NCI-H2107 (cell line): ENCODE measurements at regions not wholly inside any gene's neighbourhood (a gene's known extent, or its start where the extent isn't known, plus 50 kb on each side); places are given as distances from the start of the nearest gene placed in this dataset.
"Not testable (repeated sequence)": the region's sequence is repeated elsewhere in the genome, so short reads cannot be mapped to it uniquely, and the experiment has no call there.

Experiments
- DNase-seq: peaks from one replicate; lab custom pipeline; 2025; lab: John Stamatoyannopoulos, UW

DNA sequence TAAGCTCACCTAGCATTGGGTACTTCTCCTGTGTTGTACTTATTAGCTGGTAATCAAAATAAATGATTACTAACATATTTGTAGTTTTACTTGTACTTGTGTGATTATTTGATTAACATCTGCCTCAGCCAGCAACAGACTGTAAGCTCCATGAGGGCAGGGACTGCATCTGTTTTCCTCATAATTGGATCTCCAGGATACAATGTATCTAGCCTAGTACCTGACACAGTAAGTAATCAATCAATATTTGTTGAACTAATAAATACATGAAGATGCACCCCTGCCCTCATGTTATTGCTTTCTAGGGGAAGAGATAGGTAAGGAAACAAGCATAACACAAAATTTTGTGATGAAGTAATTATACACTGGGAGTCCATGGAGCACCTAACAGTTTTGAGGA, 101.5 kb downstream of the TENT5C start:
- DNase-seq = no peak

GRCh38 chr1:117708323-117709248, 102.7 kb downstream of the TENT5C start:
- DNase-seq = no peak

- DNase-seq = no peak
Observed at GRCh38 chr1:117709249-117709691, 103.4 kb downstream of the TENT5C start.

- no peak for DNase-seq
Observed at GRCh38 chr1:117710710-117711109, 104.9 kb downstream of the TENT5C start.

DNA sequence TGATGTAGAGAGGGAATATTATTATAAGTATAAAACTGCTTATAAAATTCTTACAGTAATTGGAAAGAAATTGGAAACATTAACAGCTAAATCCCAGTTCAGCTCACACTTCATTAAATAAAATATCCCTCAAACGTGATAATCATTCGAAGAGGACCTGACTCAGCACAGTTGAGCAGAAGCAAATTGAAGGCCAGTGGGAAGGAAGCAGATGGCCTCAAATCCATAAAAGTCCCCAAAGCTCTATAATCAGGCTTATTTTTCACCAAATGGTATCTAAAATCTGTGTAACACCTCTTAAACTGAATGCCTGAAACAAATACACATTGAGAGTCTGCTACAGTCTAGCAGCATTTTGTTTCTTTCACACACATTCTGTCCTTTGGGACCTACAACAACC, 106.8 kb downstream of the TENT5C start:
- DNase-seq = no peak

DNA sequence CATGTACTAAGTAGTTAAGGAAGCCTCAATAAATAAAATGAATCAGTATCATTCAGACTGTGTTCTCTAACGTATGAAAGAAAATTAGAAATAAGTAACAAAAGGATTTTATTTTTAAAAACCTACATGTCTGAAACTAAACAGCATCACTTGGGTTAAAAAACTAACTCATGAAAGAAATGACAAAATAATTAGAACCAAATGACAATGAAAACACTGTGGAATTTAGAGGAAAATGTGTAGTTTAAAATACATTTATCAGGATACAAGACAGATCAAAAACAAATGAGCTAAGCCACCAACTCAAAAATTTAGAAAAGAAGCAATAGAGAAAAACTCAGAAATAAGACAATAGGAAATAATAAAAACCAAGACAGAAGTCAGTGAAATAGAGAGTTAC, 108.7 kb downstream of the TENT5C start:
- no peak for DNase-seq

DNA sequence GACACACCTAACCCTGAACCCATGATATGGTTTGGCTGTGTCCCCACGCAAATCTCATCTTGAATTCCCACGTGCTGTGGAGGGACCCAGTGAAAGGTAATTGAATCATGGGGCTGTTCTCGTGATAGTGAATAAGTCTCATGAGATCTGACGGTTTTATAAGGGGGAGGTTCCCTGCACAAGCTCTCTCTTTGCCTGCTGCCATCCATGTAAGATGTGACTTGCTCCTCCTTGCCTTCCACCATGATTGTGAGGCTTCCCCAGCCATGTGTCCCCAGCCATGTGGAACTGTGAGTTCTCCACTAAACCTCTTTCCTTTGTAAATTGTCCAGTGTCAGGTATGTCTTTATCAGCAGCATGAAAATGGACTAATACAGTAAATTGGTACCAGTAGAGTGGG, 110.2 kb downstream of the TENT5C start:
- not testable (repeated sequence) for DNase-seq

- not testable (repeated sequence) for DNase-seq
Observed at GRCh38 chr1:117717980-117718379, 112.1 kb downstream of the TENT5C start.

DNA sequence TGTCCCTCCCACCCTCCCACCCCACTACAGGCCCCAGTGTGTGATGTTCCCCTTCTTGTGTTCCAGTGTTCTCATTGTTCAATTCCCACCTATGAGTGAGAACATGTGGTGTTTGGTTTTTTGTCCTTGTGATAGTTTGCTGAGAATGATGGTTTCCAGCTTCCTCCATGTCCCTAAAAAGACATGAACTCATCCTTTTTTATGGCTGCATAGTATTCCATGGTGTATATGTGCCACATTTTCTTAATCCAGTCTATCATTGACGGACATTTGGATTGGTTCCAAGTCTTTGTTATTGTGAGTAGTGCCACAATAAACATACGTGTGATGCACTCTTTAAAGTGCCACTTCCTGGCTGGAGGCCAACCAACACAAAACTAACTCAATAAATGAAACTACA, 112.7 kb downstream of the TENT5C start:
- DNase-seq = not testable (repeated sequence)

DNA sequence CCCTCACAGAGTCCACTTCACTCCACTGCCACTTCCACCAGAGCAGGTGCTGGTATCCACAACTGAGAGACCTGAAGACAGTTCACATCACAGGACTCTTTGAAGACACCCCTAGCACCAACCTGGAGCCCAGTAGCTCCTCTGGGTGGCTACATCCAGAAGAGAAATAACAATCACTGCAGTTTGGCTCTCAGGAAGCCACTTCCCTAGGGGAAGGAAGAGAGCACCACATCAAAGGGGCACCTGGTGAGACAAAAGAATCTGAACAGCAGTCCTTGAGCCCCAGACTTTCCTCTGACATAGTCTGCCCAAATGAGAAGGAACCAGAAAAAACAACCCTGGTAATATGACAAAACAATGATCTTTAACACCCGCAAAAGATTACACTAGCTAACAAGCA, 113.2 kb downstream of the TENT5C start:
- DNase-seq = no peak

DNA sequence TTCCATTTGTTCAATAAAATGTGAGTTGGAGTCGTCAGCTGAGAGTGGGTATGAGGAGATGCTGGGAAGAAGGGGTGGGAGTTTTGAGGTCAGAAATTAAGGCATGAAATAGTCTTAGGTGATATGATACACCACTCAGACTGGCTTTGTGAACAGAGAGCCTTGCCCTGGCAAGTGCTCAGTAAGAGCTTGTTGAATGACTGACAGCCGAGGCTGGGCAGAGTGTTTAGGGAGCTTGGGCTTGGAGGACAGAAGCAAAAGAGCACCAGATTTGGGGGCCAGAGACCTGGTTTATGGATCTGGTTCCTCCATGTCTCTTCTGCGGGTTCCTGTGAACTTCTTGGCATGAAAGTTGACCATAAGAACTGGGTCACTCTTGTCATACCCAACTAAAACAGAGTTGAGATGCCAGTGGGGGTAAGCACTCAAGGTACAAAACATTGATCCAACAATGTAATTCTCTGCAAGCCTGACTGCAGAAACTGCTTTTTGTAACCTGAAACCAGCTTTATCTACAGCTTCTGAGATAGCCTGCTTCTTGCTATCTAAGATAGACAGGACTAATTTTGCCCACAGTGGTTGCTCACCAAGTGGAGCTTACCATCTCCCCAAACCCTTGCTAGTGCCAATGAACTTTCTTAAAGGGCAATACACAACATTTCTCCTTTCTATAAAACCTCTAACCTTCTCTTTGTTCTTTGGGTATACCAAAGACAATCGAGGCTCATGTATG, 126.4 kb downstream of the TENT5C start:
- DNase-seq = no peak

- no peak for DNase-seq
Observed at GRCh38 chr1:117732956-117733355, 127.1 kb downstream of the TENT5C start.

GRCh38 chr1:117734403-117734802, 128.6 kb downstream of the TENT5C start:
- DNase-seq = no peak

DNA sequence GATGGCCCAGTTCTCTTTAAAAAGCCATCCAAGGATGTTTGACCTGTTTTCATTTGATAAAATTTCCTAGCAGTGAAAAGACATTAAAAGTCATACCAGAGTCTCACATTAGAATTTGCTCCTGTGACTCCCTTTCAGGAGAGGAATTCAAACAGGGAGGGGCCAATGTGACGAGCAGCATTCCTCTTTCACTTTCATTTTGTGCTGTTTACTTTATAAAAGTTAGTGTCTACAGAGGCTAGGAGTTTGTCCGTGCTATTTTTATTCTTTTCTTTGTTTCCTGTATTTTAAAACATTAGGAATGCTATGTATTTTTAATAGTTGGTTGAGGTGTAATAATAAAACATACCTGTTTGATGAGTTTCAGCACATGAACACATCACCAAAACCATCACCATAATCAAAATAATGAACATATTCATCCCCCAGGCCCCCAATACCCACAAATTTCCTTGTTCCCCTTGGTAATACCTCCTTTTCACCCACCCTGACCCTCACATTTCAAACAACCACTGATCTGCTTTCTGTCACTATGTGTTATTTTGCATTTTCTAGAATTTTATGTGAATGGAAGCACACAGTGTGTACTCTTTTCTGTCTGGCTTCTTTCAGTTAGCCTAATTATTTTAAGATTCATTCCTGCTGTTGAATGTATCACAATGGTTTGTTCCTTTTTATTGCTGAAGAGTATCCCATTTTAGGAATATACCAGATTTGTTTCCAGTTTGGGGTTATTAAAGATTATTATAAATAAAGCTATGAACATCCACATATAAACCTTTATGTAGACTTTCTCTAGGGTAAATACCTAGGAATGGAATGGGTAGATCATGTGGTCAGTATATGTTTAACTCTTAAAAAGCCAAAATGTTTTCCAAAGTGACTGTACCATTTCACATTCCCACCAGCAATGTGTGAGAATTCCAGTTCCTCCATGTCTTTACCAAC, 129.5 kb downstream of the TENT5C start:
- no peak for DNase-seq

- no peak for DNase-seq
Observed at GRCh38 chr1:117739504-117739903, 133.7 kb downstream of the TENT5C start.

- no peak for DNase-seq
Observed at GRCh38 chr1:117740496-117740895, 134.6 kb downstream of the TENT5C start.

DNA sequence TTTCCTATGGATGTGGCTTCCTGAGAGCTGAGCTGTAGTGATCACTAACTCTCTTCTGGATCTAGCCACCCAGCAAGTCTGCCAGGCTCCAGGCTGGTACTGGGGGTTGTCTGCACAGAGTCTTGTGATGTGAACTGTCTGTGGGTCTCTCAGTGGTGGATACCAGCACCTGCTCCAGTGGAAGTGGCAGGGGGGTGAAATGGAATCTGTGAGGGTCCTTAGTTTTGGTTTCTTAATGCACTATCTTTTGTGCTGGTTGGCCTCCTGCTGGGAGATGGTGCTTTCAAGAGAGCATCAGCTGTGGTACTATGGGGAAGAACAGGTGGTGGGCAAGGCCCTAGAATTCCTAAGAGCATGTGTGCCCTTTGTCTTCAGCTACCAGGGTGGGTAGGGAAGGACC, 140.7 kb downstream of the TENT5C start:
- DNase-seq = not testable (repeated sequence)

- no peak for DNase-seq
Observed at GRCh38 chr1:117747605-117748004, 141.8 kb downstream of the TENT5C start.

DNA sequence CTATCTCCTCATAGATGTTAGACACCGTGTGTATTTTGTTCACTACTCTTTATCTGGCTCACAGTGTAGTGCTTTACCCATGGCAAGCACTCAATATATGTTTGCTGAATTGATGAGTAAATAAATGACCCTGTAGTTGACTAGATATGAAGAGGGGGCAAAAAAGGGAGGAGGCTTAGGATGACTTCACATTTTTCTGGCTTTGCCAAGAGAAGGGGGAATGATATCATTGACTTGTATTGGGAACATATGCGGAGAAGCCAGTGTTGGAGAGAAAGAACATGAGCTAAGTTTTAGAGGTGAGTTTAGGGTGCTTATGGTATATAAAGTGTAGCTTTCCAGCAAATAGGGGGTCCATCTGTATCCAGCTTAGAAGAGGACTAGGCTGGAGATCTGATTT, 145.5 kb downstream of the TENT5C start:
- no peak for DNase-seq

DNA sequence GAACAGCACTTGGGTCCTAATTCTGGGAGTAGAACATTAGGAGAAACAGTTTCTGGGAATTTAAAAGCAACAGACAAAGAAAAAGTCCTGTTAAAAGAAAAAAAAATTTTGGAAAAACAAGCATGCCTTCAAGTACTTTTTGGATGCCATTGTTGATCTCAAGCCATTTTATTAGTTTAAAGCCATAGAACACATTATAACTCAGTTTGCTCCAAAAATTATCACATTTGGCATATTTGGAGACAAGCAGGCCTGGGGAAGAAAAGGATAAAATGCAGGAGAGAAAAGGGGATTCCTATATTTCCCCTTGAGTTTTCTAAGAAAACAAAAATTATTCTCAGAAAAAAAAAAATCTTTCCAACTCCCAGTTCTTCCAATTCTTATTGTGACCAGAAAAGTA, 146.8 kb downstream of the TENT5C start:
- no peak for DNase-seq

DNA sequence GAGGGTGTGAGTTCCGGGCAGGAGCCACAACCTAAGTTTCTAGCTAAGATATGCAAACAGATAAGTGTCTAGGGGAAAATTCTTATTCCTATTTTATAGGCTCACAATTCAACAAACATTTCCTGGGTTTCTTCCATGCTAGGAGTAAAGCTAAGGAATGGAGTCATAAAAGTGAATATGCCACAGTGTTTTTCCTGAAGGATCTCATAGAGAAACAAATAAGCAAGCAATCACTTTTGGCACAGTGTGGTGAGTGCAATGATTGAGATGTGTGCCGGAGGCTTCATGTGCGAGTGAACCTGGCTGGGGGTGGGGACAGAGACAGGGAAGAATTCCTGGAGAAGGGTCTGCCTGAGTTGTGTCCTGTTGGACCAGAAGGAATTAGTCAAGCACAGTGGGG, 147.4 kb downstream of the TENT5C start:
- no peak for DNase-seq

DNA sequence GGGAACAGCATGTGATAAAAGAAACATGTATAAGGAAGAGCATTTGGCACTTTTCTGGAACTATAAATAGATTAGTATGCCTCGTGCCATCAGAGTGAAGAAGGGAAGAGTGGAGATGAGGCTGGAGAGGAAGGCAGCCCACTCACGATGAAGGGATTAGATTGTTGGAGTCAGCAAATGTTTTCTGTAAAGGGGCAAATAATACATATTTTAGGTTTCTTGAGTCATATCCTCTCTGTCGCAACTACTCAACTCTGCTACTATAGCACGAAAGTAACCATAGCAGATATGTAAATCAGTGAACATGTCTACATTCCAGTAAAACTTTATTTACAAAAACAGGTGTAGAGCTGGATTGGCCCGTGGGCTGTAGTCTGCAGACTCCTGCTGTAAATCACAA, 147.8 kb downstream of the TENT5C start:
- DNase-seq = no peak
